ENCODE measurements at regions not wholly inside any gene's neighbourhood (a gene's known extent, or its start where the extent isn't known, plus 50 kb on each side); places are given as distances from the start of the nearest gene placed in this dataset.

DNA sequence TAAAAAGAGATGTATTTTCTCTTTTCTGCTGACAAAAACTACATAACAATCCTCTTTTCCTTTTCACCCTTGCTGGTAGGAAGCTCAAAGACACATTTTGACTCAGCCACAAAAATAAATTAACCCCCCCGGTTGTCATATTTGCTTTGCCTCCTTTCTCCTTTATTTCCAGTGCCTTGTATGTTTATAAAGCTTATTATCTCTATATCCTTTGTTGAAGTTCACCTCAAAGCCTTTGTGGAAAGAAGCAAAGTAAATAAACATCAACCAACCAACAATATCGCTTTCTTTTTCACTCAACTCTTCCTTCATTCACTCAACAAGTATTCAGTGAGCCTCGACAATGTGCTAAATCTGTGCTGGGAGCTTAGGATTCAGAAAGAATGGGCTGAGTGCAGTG, 276.5 kb upstream of the ID2 start:
- no peaks in the 10 kb centered on the region for H3K36me3 Mint-ChIP-seq (ENCODE audit: low read depth)
- POLR2A ChIA-PET, result no interaction called here
- no peak overlapping the region for H3K4me3 Mint-ChIP-seq
- TF ChIP-seq, protein P1, sequence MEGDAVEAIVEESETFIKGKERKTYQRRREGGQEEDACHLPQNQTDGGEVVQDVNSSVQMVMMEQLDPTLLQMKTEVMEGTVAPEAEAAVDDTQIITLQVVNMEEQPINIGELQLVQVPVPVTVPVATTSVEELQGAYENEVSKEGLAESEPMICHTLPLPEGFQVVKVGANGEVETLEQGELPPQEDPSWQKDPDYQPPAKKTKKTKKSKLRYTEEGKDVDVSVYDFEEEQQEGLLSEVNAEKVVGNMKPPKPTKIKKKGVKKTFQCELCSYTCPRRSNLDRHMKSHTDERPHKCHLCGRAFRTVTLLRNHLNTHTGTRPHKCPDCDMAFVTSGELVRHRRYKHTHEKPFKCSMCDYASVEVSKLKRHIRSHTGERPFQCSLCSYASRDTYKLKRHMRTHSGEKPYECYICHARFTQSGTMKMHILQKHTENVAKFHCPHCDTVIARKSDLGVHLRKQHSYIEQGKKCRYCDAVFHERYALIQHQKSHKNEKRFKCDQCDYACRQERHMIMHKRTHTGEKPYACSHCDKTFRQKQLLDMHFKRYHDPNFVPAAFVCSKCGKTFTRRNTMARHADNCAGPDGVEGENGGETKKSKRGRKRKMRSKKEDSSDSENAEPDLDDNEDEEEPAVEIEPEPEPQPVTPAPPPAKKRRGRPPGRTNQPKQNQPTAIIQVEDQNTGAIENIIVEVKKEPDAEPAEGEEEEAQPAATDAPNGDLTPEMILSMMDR (IDR thresholded peaks at IDR 0.05), result no peak
- CTCF ChIA-PET, result no interaction called here
- H3K27ac Mint-ChIP-seq, result no peak overlapping the region
- no peaks in the 10 kb centered on the region for H3K9me3 Mint-ChIP-seq
- no peak for DNase-seq
- ATAC-seq (ENCODE audit: low read depth), result no peak
- peaks cover 11% of the 10 kb centered on the region for H3K4me1 Mint-ChIP-seq
- peaks cover 18% of the 10 kb centered on the region for H3K27me3 Mint-ChIP-seq
- intact Hi-C loops (cut with micrococcal nuclease), result no loop called here

- no peaks in the 10 kb centered on the region for H3K36me3 Mint-ChIP-seq (ENCODE audit: low read depth)
- no peak overlapping the region for H3K4me3 Mint-ChIP-seq
- DNase-seq (no peak), ATAC-seq (ENCODE audit: low read depth) (no peak)
- TF ChIP-seq, protein P1 (IDR thresholded peaks at IDR 0.05), result no peak
- POLR2A ChIA-PET, result no interaction called here
- peaks cover 11% of the 10 kb centered on the region for H3K4me1 Mint-ChIP-seq
- no peaks in the 10 kb centered on the region for H3K9me3 Mint-ChIP-seq
- intact Hi-C loops (cut with micrococcal nuclease), result no loop called here
- peaks cover 15% of the 10 kb centered on the region for H3K27me3 Mint-ChIP-seq
- no peak overlapping the region for H3K27ac Mint-ChIP-seq
- CTCF ChIA-PET, result no interaction called here
These were observed 275.6 kb upstream of the ID2 start for GRCh38 chr2:8406271-8406670.

- no peaks in the 10 kb centered on the region for H3K36me3 Mint-ChIP-seq (ENCODE audit: low read depth)
- H3K27me3 Mint-ChIP-seq, result peaks cover 21% of the 10 kb centered on the region
- DNase-seq (no peak), ATAC-seq (ENCODE audit: low read depth) (no peak)
- no peak overlapping the region for H3K4me3 Mint-ChIP-seq
- POLR2A ChIA-PET, result no interaction called here
- CTCF ChIA-PET, result no interaction called here
- TF ChIP-seq, protein P1 (IDR thresholded peaks at IDR 0.05), result no peak
- no peaks in the 10 kb centered on the region for H3K9me3 Mint-ChIP-seq
- no peak overlapping the region for H3K27ac Mint-ChIP-seq
- intact Hi-C loops (cut with micrococcal nuclease), result no loop called here
- peaks cover 11% of the 10 kb centered on the region for H3K4me1 Mint-ChIP-seq
These were observed 274.5 kb upstream of the ID2 start for GRCh38 chr2:8407332-8407731.

- peak; percentile 84 for ATAC-seq (ENCODE audit: low read depth)
- POLR2A ChIA-PET, result interaction anchor here (0.7 kb wide), 2 partner anchors 150 to 529 kb away, joined by 5 to 7 read pairs; no protein-coding TSS in a partner anchor
- H3K27me3 Mint-ChIP-seq, result peaks cover 17% of the 10 kb centered on the region
These were observed 273.0 kb upstream of the ID2 start for GRCh38 chr2:8408560-8409460.

More at GRCh38 chr2:8408560-8409460, 273.0 kb upstream of the ID2 start:
- Mint-ChIP-seq H3K27ac (peak overlapping the region; percentile 33), H3K9me3 (no peaks in the 10 kb centered on the region), H3K4me3 (no peak overlapping the region), H3K36me3 (ENCODE audit: low read depth) (no peaks in the 10 kb centered on the region), H3K4me1 (peaks cover 11% of the 10 kb centered on the region)
- DNase-seq, result no peak
- CTCF ChIA-PET, result interaction anchor here (0.6 kb wide), 1 partner anchor 30 kb away, joined by 3 read pairs; no protein-coding TSS in a partner anchor
- intact Hi-C loops (cut with micrococcal nuclease), result no loop called here
- TF ChIP-seq, protein P1 (IDR thresholded peaks at IDR 0.05), result no peak

Data from activated B cell treated with CpG ODN at 0.5 μM for 24 hours (primary cell).